MG63 (cell line): ENCODE measurements at regions not wholly inside any gene's neighbourhood (a gene's known extent, or its start where the extent isn't known, plus 50 kb on each side); places are given as distances from the start of the nearest gene placed in this dataset.
"Not testable (repeated sequence)": the region's sequence is repeated elsewhere in the genome, so short reads cannot be mapped to it uniquely, and the experiment has no call there.

Experiments used
- DNase-seq: peaks from one replicate; pipeline ENCODE4 v3.0.0-alpha.2; 2020
- H3K27me3 ChIP-seq: fragments of 250-450 bp; sonication (Bioruptor Pico); 2 replicates; pipeline ENCODE4 v1.5.1; 2020; ENCODE audit warnings: mild to moderate bottlenecking, moderate library complexity
- H3K36me3 ChIP-seq: fragments of 250-450 bp; sonication (Bioruptor Pico); 2 replicates; pipeline ENCODE4 v1.5.1; 2020; ENCODE audit warnings: mild to moderate bottlenecking, moderate library complexity
- H3K4me3 ChIP-seq: fragments of 250-450 bp; sonication (Bioruptor Pico); 2 replicates; pipeline ENCODE4 v1.5.1; 2020; ENCODE audit warnings: mild to moderate bottlenecking, moderate library complexity
- H3K9me3 ChIP-seq: fragments of 250-450 bp; sonication (Bioruptor Pico); 2 replicates; pipeline ENCODE4 v1.5.1; 2020; ENCODE audit warnings: mild to moderate bottlenecking, moderate library complexity

DNA sequence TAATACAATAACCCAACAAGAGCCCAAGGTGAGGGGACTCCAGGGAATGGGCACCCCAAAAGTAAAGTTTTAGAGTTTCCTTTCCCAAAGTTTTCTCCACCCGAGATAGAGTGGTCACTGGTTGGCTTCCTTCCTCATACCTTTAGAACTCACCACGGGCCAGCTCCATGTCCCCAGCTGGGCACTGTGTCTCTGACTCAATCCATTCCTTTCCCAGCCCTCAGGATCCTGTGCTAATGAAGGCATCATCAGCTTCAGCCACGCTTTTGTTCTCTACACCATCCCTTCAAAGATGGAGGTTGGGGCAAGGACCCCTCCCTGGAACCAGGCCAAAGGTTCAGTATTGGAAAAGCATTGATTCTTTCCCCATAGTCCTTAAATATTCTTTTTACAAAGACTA is 59.8 kb upstream of the VASH1 start:
- Histone ChIP-seq H3K4me3 (no peak overlapping the region), H3K9me3 (no peaks in the 10 kb centered on the region), H3K27me3 (no peaks in the 10 kb centered on the region), H3K36me3 (no peaks in the 10 kb centered on the region)
- DNase-seq, result no peak

DNA sequence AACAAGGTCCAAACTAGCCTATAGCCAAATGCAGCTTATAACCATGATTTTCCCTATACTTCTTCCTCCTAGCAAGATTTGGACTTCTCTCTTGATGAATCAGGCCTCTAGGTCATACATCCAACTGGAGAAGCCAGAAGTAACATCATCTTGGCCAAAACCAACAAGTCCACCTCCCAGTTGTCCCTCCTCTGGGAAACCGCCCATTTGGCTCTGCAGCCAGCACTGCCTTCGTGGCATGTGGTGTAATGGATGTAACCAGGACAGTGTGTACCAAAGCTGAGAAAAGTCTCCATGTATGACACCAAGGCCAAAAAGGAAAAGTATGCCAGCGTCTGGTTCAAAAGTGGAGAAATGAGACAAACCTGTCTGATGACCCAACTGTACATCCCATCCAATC is 59.3 kb upstream of the VASH1 start:
- DNase-seq, result peak; percentile 42

DNA sequence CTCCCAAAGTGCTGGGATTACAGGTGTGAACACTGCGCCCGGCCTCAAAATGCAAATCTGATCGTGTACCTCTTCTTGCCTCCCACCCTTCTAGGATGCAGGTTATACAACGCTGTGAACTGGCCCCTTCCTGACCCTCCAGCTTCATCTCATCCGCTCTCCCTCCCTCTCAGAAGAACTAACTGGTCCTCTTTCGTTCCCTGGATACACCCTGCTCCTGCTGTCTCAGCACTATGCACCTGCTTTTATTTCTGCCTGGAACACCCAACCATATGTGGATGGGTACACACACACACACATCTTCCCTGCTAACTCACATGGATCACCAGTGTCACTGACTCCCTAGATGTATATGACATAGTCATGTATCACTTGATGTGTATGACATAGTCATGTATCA is 56.1 kb upstream of the VASH1 start:
- Histone ChIP-seq H3K9me3 (no peaks in the 10 kb centered on the region), H3K36me3 (no peaks in the 10 kb centered on the region), H3K4me3 (no peak overlapping the region), H3K27me3 (no peaks in the 10 kb centered on the region)
- no peak for DNase-seq

More for the DNA sequence above, 59.3 kb upstream of the VASH1 start:
- Histone ChIP-seq H3K27me3 (no peaks in the 10 kb centered on the region), H3K36me3 (no peaks in the 10 kb centered on the region), H3K9me3 (no peaks in the 10 kb centered on the region), H3K4me3 (no peak overlapping the region)

DNA sequence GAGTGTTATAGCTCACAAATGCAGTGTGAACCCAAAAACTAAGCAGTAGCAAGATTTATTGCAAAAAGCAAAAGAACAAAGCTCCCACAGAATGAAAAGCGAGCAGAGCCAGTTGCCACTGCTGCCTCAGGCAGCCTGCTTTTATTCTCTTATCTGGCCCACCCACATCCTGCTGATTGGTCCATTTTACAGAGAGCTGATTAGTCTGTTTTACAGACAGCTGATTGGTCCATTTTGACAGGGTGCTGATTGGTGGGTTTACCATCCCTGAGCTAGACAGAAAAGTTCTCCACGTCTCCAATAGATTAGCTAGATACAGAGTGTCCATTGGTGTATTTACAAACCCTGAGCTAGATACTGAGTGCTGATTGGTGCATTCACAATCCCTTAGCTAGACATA is 55.1 kb upstream of the VASH1 start:
- H3K9me3 ChIP-seq, H3K4me3 ChIP-seq, DNase-seq, H3K36me3 ChIP-seq, H3K27me3 ChIP-seq: not testable (repeated sequence)

DNA sequence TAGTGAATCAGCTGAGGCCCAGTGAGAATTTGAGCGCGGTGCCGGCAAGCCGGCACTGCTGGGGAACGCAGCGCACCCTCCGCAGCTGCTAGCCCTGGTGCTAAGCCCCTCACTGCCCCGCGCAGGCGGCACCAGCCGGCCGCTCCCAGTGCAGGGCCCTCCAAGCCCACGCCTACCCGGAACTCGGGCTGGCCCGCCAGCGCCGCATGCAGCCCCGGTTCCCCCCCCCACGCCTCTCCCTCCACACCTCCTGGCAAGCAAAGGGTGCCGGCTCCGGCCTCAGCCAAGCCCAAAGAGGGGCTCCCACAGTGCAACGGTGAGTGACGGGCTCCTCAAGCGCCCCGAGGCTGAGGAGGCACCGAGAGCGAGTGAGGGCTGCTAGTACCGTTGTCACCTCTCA is 54.5 kb upstream of the VASH1 start:
- H3K9me3 ChIP-seq, result no peaks in the 10 kb centered on the region
- H3K36me3 ChIP-seq, result no peaks in the 10 kb centered on the region
- no peak for DNase-seq
- H3K27me3 ChIP-seq, result no peaks in the 10 kb centered on the region
- no peak overlapping the region for H3K4me3 ChIP-seq

DNA sequence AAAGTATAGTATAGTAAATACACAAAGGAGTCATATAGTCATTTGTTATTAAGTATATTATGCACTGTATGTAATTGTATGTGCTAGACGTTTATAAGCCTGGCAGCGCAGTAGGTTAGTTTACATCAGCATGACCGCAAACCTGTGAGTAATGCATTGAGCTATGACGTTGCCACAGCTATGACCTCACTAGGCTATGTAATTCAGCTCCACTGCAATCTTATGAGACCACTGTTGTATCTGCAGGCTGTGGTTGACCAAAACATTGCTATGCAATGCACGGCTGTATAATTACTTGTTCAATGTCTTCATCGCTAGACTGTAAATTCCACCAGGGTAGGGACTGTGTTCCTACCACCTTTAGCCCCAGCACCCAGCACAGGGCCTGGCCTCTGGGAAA is 53.2 kb upstream of the VASH1 start:
- DNase-seq, result no peak
- H3K4me3 ChIP-seq, result no peak overlapping the region
- H3K27me3 ChIP-seq, result no peaks in the 10 kb centered on the region
- no peaks in the 10 kb centered on the region for H3K9me3 ChIP-seq
- H3K36me3 ChIP-seq, result no peaks in the 10 kb centered on the region

- Histone ChIP-seq H3K27me3 (no peaks in the 10 kb centered on the region), H3K36me3 (no peaks in the 10 kb centered on the region), H3K9me3 (no peaks in the 10 kb centered on the region), H3K4me3 (no peak overlapping the region)
- no peak for DNase-seq
These were observed 52.5 kb upstream of the VASH1 start for GRCh38 chr14:76708771-76709170.

DNA sequence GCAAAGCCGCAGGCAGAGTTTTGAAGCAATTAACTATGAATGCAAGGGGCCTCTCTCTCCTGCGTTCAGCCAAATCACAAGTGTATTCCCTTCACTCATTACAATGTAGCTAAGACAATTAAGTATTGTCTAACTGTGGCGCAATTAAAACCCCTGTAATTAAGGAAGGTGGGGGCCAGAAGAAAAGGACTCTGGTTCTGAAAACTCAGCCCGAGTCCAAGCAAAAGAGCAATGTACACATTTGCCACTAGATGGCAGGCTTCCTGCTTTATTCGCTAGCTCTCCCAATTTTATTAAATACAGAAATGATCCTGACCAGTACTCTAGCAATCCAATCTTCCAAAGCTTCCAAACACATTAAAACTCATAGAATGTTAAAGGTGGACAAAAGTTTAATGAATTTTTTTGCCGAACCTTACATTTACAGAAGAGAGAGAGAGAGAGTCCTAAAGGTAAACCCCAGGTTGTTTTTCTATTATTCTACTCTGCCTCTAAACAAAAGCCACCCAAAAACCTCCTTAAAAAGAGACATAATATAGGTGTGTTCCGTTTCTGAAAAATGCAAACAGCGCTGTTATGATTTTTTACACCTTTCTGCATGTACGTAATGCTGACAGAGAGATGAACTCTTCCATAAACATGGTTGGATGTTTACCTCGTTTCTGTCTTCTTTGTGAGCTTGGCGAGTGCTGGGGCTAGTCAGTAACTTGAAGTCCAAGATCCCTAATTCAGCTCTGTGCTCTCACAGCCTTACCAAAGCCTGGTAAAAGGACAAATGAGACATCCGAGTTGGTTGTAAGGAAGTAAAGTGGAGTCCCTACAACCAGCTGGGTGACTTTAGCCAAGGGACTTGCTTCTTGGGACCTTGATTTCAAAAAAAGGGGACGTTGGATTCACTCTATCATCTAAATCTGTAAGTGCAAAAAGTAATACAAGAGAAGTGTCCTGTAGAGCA is 50.9 kb upstream of the VASH1 start:
- no peaks in the 10 kb centered on the region for H3K9me3 ChIP-seq
- no peak overlapping the region for H3K4me3 ChIP-seq
- H3K36me3 ChIP-seq, result no peaks in the 10 kb centered on the region
- DNase-seq, result no peak
- H3K27me3 ChIP-seq, result no peaks in the 10 kb centered on the region
